ENCODE measurements at regions not wholly inside any gene's neighbourhood (a gene's known extent, or its start where the extent isn't known, plus 50 kb on each side); places are given as distances from the start of the nearest gene placed in this dataset.
"Not testable (repeated sequence)": the region's sequence is repeated elsewhere in the genome, so short reads cannot be mapped to it uniquely, and the experiment has no call there.

DNA sequence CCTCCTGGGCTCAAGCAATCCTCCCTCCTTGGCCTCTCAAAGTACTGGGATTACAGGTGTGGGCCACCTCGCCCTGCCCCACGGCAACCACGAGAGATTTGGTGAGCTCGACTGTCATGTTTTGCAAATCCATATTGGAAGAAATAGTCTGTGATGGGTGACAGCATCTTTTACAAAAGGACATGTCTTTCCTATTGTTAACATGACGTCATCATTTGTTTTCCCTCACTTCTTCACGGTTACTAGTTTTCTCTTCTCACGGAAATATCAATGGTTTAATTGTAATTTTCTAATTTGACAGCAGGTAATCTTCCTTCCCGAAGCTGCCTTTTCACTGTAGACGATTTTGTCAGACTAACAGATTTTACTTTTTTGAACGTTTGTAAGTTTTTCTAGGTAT lies 110.8 kb upstream of the GREM2 start:
- Histone ChIP-seq H3K4me1 (ENCODE audit: control extremely low read depth in 1 of 4, control insufficient read depth in 4 of 4, insufficient read depth in 4 of 4, low read length in 3 of 4) (no peaks in the 10 kb centered on the region), H3K36me3 (ENCODE audit: control insufficient read depth in 4 of 4, insufficient read depth in 4 of 4, low read length in 3 of 4) (no peaks in the 10 kb centered on the region), H3K27me3 (replicated peaks in 2 of 5; ENCODE audit: control insufficient read depth in 4 of 5, insufficient read depth in 5 of 5, low read length in 4 of 5) (no peaks in the 10 kb centered on the region), H3K27ac (ENCODE audit: insufficient read depth in 1 of 2, low read depth in 1 of 2, low read length in 2 of 2, poor library complexity in 1 of 2, severe bottlenecking in 2 of 2) (no peak overlapping the region), H3K9me3 (ENCODE audit: control extremely low read depth in 1 of 5, control insufficient read depth in 4 of 5, insufficient read depth in 2 of 5, low read depth in 1 of 5, low read length in 4 of 5) (peaks cover 0 to 7% (median 2%) of the 10 kb centered on the region in 5 experiments), H3K4me3 (ENCODE audit: control insufficient read depth in 1 of 7, extremely low read depth in 1 of 7, insufficient read depth in 4 of 7, low read depth in 2 of 7, low read length in 6 of 7) (no peak overlapping the region)
- POLR2A ChIA-PET, result no interaction called here
- no peak for DNase-seq
- CTCF ChIA-PET, result no interaction called here
- 94% methylated on average over 6 of the region's 10 CpGs for WGBS (ENCODE audit: insufficient coverage)

DNA sequence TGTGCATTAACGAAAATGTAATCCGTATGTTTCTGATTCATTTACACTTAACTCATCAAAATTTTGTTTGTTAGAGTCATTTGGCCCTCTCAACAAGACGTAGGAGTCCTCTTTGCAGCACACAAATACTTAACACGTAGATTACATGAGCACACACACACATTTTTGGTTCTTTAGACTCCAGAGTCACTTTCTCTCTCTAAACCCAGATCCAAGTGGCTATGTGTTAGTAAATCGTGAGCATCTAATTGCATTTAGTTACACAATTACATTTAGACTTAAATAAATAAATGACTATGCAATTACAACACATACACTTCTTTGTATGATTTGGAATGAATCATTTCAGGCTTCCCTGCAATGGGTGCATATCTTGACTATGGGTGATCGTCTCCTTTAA lies 109.0 kb upstream of the GREM2 start:
- Histone ChIP-seq H3K27ac (ENCODE audit: insufficient read depth in 1 of 2, low read depth in 1 of 2, low read length in 2 of 2, poor library complexity in 1 of 2, severe bottlenecking in 2 of 2) (no peak overlapping the region), H3K4me1 (ENCODE audit: control extremely low read depth in 1 of 4, control insufficient read depth in 4 of 4, insufficient read depth in 4 of 4, low read length in 3 of 4) (no peaks in the 10 kb centered on the region), H3K27me3 (replicated peaks in 2 of 5; ENCODE audit: control insufficient read depth in 4 of 5, insufficient read depth in 5 of 5, low read length in 4 of 5) (no peaks in the 10 kb centered on the region), H3K4me3 (ENCODE audit: control insufficient read depth in 1 of 7, extremely low read depth in 1 of 7, insufficient read depth in 4 of 7, low read depth in 2 of 7, low read length in 6 of 7) (no peak overlapping the region), H3K36me3 (ENCODE audit: control insufficient read depth in 4 of 4, insufficient read depth in 4 of 4, low read length in 3 of 4) (no peaks in the 10 kb centered on the region), H3K9me3 (ENCODE audit: control extremely low read depth in 1 of 5, control insufficient read depth in 4 of 5, insufficient read depth in 2 of 5, low read depth in 1 of 5, low read length in 4 of 5) (peaks cover 0 to 1% (median under 1%) of the 10 kb centered on the region in 5 experiments)
- ChIA-PET CTCF (no interaction called here), POLR2A (no interaction called here)
- no peak for DNase-seq
- 89% methylated on average over 4 of the region's 6 CpGs for WGBS (ENCODE audit: insufficient coverage)

DNA sequence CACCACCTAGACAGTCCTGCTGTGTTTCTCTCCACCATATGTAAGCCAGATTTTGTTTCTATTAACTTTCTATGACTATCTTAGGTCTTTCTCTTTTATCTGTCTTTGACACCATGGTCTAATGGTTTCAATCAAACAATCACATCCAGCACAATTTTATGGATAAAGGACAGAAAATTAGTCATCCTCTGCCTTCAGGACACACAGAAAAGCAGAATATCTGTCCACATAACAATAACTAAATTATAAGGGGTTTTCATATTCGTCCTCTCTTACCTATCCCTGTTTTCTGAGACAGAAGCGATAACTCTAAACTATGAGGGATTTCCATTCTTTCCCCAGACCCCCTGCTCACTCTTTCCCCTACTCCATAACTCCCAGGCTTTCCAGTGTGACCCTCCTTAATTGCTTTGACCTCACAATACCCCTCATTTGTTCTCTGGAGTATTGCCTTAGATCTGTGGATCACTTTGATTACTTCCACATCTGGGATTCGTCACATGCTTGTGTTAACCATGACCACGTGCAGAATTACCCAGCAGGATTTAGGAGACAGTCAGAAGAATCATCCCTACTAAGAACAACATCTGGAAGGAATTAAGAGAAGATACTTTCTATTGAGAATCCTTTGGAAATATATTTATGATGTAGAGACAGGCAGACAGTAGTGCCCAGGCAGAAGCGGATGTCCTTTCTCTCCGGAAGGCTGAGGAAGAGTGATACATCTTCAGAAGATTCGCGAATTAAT lies 108.2 kb upstream of the GREM2 start:
- no peaks in the 10 kb centered on the region for H3K4me1 ChIP-seq (ENCODE audit: control extremely low read depth in 1 of 4, control insufficient read depth in 4 of 4, insufficient read depth in 4 of 4, low read length in 3 of 4)
- CTCF ChIA-PET, result no interaction called here
- WGBS (ENCODE audit: insufficient coverage), result 77% methylated on average over 7 of the region's 8 CpGs
- H3K4me3 ChIP-seq (ENCODE audit: control insufficient read depth in 1 of 7, extremely low read depth in 1 of 7, insufficient read depth in 4 of 7, low read depth in 2 of 7, low read length in 6 of 7), result no peak overlapping the region
- H3K27ac ChIP-seq (ENCODE audit: insufficient read depth in 1 of 2, low read depth in 1 of 2, low read length in 2 of 2, poor library complexity in 1 of 2, severe bottlenecking in 2 of 2), result no peak overlapping the region
- no peaks in the 10 kb centered on the region for H3K9me3 ChIP-seq (ENCODE audit: control extremely low read depth in 1 of 5, control insufficient read depth in 4 of 5, insufficient read depth in 2 of 5, low read depth in 1 of 5, low read length in 4 of 5)
- no peaks in the 10 kb centered on the region for H3K27me3 ChIP-seq (replicated peaks in 2 of 5; ENCODE audit: control insufficient read depth in 4 of 5, insufficient read depth in 5 of 5, low read length in 4 of 5)
- POLR2A ChIA-PET, result no interaction called here
- DNase-seq, result no peak
- H3K36me3 ChIP-seq (ENCODE audit: control insufficient read depth in 4 of 4, insufficient read depth in 4 of 4, low read length in 3 of 4), result no peaks in the 10 kb centered on the region

DNA sequence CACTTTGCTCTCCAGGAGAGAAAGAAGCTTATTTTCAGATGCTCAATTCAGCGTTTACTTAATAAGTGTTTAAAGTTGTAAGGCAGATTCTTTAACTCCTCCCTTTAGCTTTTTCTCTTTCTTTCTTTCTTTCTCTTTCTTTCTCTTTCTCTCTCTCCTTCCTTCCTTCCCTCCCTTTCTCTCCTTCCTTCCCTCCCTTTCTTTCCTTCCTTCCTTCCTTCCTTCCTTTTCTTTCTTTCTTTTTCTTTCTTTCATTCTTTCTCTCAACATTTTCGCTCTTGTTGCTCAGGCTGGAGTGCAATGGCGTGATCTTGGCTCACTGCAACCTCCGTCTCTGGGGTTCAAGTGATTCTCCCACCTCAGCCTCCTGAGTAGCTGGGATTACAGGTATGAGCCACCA lies 104.6 kb upstream of the GREM2 start:
- DNase-seq; H3K9me3 ChIP-seq (ENCODE audit: control extremely low read depth in 1 of 5, control insufficient read depth in 4 of 5, insufficient read depth in 2 of 5, low read depth in 1 of 5, low read length in 4 of 5); H3K36me3 ChIP-seq (ENCODE audit: control insufficient read depth in 4 of 4, insufficient read depth in 4 of 4, low read length in 3 of 4); H3K27me3 ChIP-seq (replicated peaks in 2 of 5; ENCODE audit: control insufficient read depth in 4 of 5, insufficient read depth in 5 of 5, low read length in 4 of 5); POLR2A ChIA-PET; H3K27ac ChIP-seq (ENCODE audit: insufficient read depth in 1 of 2, low read depth in 1 of 2, low read length in 2 of 2, poor library complexity in 1 of 2, severe bottlenecking in 2 of 2); H3K4me1 ChIP-seq (ENCODE audit: control extremely low read depth in 1 of 4, control insufficient read depth in 4 of 4, insufficient read depth in 4 of 4, low read length in 3 of 4); H3K4me3 ChIP-seq (ENCODE audit: control insufficient read depth in 1 of 7, extremely low read depth in 1 of 7, insufficient read depth in 4 of 7, low read depth in 2 of 7, low read length in 6 of 7): not testable (repeated sequence)
- 97% methylated on average over 3 of the region's 4 CpGs for whole genome bisulfite sequencing (ENCODE audit: insufficient coverage)
- CTCF ChIA-PET, result interaction anchor here (1.1 kb wide), 1 partner anchor 24 kb away, joined by 3 read pairs; no protein-coding TSS in a partner anchor

DNA sequence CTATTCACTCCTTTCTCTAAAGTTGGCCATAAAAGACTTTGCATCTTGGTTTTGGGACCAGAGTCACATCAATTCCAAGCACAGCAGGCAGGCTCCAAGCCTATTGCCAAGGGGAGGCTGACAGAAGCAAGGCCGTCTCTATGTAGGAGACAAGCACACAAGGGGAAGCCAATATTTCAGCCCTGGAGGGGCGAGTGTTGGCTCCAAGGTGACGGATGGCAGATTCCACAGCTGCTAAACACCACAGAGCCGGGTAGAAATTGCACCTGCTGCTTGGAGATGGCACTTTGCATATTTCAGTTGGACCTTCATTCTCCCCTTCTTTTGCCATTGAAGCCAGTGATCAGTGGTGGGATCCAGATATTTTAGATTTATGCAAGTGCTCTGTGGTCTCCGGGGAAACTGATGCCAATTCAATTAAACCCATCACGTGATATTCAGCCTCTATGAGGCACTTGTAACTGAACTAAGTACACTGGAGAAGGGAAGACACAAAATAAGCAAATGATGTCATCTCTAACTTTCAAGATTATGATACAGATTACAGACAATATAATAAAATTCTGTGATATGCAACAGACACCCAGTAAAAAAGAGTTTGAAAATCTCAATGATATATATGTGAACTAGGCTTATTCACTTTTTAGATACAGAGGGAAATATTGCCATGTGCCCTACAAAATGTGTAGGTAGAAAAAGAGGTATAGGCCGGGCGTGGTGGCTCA lies 102.8 kb upstream of the GREM2 start:
- no peak for DNase-seq
- H3K27me3 ChIP-seq (replicated peaks in 2 of 5; ENCODE audit: control insufficient read depth in 4 of 5, insufficient read depth in 5 of 5, low read length in 4 of 5), result peaks cover 0 to 2% (median 0%) of the 10 kb centered on the region in 5 experiments
- POLR2A ChIA-PET, result no interaction called here
- H3K9me3 ChIP-seq (ENCODE audit: control extremely low read depth in 1 of 5, control insufficient read depth in 4 of 5, insufficient read depth in 2 of 5, low read depth in 1 of 5, low read length in 4 of 5), result no peaks in the 10 kb centered on the region
- WGBS (ENCODE audit: insufficient coverage), result 86% methylated on average over 6 of the region's 8 CpGs
- CTCF ChIA-PET, result no interaction called here
- H3K27ac ChIP-seq (ENCODE audit: insufficient read depth in 1 of 2, low read depth in 1 of 2, low read length in 2 of 2, poor library complexity in 1 of 2, severe bottlenecking in 2 of 2), result no peak overlapping the region
- H3K36me3 ChIP-seq (ENCODE audit: control insufficient read depth in 4 of 4, insufficient read depth in 4 of 4, low read length in 3 of 4), result no peaks in the 10 kb centered on the region
- no peak overlapping the region for H3K4me3 ChIP-seq (ENCODE audit: control insufficient read depth in 1 of 7, extremely low read depth in 1 of 7, insufficient read depth in 4 of 7, low read depth in 2 of 7, low read length in 6 of 7)
- no peaks in the 10 kb centered on the region for H3K4me1 ChIP-seq (ENCODE audit: control extremely low read depth in 1 of 4, control insufficient read depth in 4 of 4, insufficient read depth in 4 of 4, low read length in 3 of 4)

DNA sequence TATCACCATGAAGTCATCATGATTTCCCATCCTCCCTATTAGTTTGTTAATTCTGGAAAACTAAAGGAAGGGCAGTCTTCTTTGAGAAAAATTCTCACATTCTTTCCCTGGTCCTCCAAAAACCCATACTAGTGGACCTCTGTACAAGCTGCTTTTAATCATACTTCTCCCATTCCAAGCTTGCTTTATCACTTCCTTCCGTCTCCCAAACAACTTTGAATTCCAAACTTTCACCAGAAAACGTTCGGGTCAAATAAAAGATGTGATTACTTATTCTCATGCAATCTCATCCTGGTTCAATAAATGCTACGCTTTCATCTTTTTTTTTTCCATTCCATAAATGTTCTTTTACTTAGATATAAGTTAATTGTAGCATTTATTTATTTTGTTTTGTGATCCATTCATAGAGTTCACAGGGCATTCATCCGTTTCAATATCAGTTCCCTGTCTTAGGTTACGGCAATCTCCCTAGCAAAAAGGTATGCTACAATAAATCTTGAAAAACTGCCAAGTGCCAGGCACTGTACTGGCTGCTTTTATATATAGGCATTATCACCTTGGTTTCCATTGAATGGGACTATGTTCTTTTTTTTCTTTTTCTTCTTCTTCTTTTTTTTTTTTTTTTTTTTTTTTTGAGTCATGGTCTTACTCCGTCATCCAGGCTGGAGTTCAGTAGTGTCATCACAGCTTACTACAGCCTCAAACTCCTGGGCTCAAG lies 100.2 kb upstream of the GREM2 start:
- H3K27ac ChIP-seq (ENCODE audit: insufficient read depth in 1 of 2, low read depth in 1 of 2, low read length in 2 of 2, poor library complexity in 1 of 2, severe bottlenecking in 2 of 2), result no peak overlapping the region
- ChIA-PET CTCF (no interaction called here), POLR2A (no interaction called here)
- no peaks in the 10 kb centered on the region for H3K36me3 ChIP-seq (ENCODE audit: control insufficient read depth in 4 of 4, insufficient read depth in 4 of 4, low read length in 3 of 4)
- DNase-seq, result no peak
- 100% methylated on average over 2 of the region's 7 CpGs for WGBS (ENCODE audit: insufficient coverage)
- peaks cover 0 to 2% (median 0%) of the 10 kb centered on the region in 5 experiments for H3K27me3 ChIP-seq (replicated peaks in 2 of 5; ENCODE audit: control insufficient read depth in 4 of 5, insufficient read depth in 5 of 5, low read length in 4 of 5)
- no peak overlapping the region for H3K4me3 ChIP-seq (ENCODE audit: control insufficient read depth in 1 of 7, extremely low read depth in 1 of 7, insufficient read depth in 4 of 7, low read depth in 2 of 7, low read length in 6 of 7)
- H3K9me3 ChIP-seq (ENCODE audit: control extremely low read depth in 1 of 5, control insufficient read depth in 4 of 5, insufficient read depth in 2 of 5, low read depth in 1 of 5, low read length in 4 of 5), result no peaks in the 10 kb centered on the region
- no peaks in the 10 kb centered on the region for H3K4me1 ChIP-seq (ENCODE audit: control extremely low read depth in 1 of 4, control insufficient read depth in 4 of 4, insufficient read depth in 4 of 4, low read length in 3 of 4)

DNA sequence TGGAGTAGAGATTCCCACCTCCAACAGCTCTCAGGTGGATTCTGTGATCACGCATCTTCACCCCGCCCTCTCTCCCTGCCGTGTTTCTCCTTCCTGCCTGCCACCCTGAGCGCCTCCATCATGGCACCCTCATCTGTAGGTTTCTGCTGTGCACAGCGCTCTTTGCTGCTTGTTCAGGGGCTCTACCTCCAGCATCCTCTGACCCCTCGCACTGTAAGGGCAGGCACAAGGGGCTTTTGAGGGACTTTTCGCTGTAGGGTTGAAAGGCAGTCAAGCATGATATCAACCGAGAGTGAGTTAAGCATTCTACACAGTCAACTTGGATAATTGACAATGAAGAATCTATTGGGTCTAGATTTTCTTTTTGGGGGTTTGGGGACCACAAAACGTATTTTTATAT lies 99.1 kb upstream of the GREM2 start:
- no peak overlapping the region for H3K27ac ChIP-seq (ENCODE audit: insufficient read depth in 1 of 2, low read depth in 1 of 2, low read length in 2 of 2, poor library complexity in 1 of 2, severe bottlenecking in 2 of 2)
- H3K4me1 ChIP-seq (ENCODE audit: control extremely low read depth in 1 of 4, control insufficient read depth in 4 of 4, insufficient read depth in 4 of 4, low read length in 3 of 4), result no peaks in the 10 kb centered on the region
- H3K9me3 ChIP-seq (ENCODE audit: control extremely low read depth in 1 of 5, control insufficient read depth in 4 of 5, insufficient read depth in 2 of 5, low read depth in 1 of 5, low read length in 4 of 5), result no peaks in the 10 kb centered on the region
- no peak for DNase-seq
- H3K36me3 ChIP-seq (ENCODE audit: control insufficient read depth in 4 of 4, insufficient read depth in 4 of 4, low read length in 3 of 4), result no peaks in the 10 kb centered on the region
- no peak overlapping the region for H3K4me3 ChIP-seq (ENCODE audit: control insufficient read depth in 1 of 7, extremely low read depth in 1 of 7, insufficient read depth in 4 of 7, low read depth in 2 of 7, low read length in 6 of 7)
- ChIA-PET POLR2A (no interaction called here), CTCF (no interaction called here)
- H3K27me3 ChIP-seq (replicated peaks in 2 of 5; ENCODE audit: control insufficient read depth in 4 of 5, insufficient read depth in 5 of 5, low read length in 4 of 5), result peaks cover 0 to 2% (median 0%) of the 10 kb centered on the region in 5 experiments
- WGBS (ENCODE audit: insufficient coverage), result 94% methylated on average over 8 of the region's 9 CpGs
